GM21360 (cell line): ENCODE measurements at regions not wholly inside any gene's neighbourhood (a gene's known extent, or its start where the extent isn't known, plus 50 kb on each side); places are given as distances from the start of the nearest gene placed in this dataset.
"Not testable (repeated sequence)": the region's sequence is repeated elsewhere in the genome, so short reads cannot be mapped to it uniquely, and the experiment has no call there.

ENCODE experiments used
- ATAC-seq: cut with Tn5 transposase; IDR thresholded peaks from one replicate; pipeline ENCODE4 v1.9.1; 2021; ENCODE audit warnings: mild to moderate bottlenecking, moderate library complexity; ENCODE audit not compliant: unreplicated experiment

GRCh38 chr14:71619472-71619871, 312.8 kb upstream of the RGS6 start:
- no peak for ATAC-seq

DNA sequence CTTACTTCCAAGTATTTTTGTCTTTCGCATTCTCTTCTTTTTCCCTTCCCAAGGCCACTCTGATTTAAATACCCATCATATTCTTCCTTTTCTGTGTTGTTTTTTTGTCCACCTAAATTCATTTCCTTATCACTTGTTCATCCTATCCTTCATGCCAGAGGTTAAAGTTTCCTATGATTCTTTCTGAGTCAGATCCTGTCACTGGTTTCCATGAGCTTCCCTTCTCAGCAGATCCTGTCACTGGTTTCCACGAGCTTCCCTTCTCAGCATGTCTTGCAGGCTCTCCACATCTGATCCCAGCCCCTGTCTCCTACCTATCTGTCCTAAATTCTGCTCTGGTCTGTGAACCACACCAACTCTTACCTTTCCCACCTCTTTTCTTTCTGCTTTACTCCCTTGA, 311.8 kb upstream of the RGS6 start:
- ATAC-seq = no peak

GRCh38 chr14:71621276-71621675, 311.0 kb upstream of the RGS6 start:
- ATAC-seq = no peak

DNA sequence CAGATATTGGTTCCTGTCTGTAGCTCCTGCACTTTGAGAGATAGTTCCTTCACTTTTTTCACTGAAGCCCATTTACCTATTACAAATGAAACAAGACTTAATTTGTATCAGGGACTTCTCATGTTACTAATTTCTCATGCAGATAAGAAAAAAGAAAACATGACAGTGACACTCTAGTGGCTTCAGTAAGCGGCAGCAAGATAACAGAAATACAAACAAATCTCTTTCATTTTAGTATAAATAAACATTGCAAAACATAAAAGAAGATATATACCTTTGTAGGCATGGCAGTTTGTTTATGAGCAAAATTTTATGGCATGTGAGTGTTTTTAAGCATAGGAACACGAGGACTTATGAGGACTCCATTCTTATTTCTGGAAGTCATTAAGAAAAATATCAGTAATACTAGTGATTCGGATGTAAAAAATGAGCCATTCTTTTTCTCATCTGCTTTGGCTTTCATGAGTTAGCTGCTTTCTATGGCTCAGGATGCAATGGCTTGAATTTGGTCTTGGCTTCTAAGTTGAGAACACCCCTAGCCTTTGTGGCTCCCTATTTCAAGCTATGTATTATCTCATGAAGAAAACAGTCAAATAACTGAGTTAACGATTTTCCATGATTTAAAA, 310.1 kb upstream of the RGS6 start:
- ATAC-seq = no peak

DNA sequence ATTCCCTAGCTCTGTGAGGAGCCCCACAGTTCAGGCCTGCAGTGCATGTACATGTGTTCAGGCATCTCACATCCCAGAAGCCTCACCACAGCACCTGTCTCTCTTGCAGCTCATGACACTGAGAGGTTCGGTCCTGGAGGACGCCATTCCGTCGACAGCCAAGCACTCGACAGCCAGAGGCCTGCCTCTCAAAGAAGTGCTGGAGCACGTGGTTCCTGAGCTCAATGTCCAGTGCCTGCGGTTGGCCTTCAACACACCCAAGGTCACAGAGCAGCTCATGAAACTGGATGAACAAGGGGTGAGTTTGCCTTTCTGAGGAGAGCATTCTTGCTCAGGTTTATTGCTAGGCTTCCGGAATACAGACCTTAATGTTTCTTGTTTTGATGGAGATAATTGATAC, 308.3 kb upstream of the RGS6 start:
- ATAC-seq = no peak

GRCh38 chr14:71625175-71625574, 307.1 kb upstream of the RGS6 start:
- no peak for ATAC-seq

DNA sequence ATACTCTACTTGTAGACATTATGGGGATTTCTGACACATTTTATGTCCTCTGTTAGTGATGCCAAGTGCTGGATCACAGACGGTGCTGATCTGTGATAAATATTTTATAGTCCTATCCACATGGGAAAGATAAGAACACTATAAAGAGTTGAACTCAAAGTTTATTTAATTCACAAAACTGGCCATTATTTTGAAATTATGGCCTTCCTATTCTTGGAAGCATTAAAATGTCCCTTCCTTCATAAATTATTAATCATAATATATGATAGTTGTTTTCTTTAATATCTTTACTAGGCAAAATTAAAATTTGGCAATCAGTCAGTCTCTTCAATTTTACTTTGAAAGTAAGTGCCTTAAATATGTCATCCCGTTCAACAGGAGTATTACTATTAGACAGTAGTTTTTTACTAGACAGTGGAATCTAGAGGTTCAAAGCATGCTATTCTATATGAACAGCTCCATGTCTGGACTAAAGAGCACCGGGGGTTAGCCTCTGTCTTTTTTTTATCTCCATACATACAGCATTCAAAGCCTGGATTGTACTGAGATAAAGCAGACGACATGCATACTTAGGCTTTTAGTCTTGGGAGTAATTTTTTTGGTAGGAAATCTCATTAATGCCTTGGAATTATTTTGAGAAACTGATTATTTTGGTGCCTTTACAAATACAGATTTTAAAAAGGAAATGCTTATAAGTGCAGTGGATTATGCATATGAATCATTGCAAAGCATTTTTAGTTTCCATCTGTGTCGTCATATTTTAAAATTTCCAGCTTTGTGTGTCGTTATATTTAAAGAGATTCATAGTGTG, 306.1 kb upstream of the RGS6 start:
- no peak for ATAC-seq

GRCh38 chr14:71628433-71628832, 303.8 kb upstream of the RGS6 start:
- no peak for ATAC-seq

GRCh38 chr14:71629250-71629649, 303.0 kb upstream of the RGS6 start:
- ATAC-seq = no peak

DNA sequence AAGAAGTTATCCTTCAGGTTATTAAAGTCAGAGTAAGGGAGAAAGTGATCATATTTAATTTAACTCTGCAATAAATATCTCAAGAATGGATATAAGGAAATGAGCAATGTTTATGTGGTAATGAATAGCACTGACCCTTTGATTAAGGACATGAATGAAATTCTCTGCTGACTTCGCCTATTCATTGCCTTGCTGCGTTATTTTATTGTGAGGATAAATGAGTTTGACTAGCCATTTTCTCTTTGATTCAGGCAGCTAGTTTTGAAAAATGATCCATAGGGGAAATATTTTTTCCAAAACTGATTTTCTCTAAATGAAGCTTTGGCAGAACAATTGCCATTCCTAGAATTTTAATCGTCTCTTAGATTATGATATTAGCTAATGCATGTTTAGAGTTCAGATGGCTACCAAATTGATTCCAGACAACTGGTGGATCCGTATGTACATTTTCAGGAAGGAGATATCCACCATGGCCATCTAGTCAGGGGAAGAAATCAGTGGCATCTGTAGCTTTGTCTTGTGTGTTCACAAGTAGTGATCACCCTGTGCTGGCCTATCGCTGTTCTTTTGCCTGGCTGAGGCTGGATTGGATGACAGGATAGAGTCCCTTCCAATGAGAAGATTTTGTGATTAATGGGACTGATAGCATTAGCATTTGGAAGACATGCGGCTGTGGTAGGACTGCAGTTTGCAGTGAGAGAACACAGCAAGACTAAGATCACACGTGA, 302.3 kb upstream of the RGS6 start:
- no peak for ATAC-seq

GRCh38 chr14:71631030-71631429, 301.2 kb upstream of the RGS6 start:
- not testable (repeated sequence) for ATAC-seq

GRCh38 chr14:71632440-71632946, 299.7 kb upstream of the RGS6 start:
- ATAC-seq = no peak

GRCh38 chr14:71636076-71636475, 296.2 kb upstream of the RGS6 start:
- no peak for ATAC-seq

GRCh38 chr14:71636820-71637471, 295.3 kb upstream of the RGS6 start:
- ATAC-seq = no peak

- ATAC-seq = no peak
Measured at GRCh38 chr14:71638523-71639196, 293.6 kb upstream of the RGS6 start.

DNA sequence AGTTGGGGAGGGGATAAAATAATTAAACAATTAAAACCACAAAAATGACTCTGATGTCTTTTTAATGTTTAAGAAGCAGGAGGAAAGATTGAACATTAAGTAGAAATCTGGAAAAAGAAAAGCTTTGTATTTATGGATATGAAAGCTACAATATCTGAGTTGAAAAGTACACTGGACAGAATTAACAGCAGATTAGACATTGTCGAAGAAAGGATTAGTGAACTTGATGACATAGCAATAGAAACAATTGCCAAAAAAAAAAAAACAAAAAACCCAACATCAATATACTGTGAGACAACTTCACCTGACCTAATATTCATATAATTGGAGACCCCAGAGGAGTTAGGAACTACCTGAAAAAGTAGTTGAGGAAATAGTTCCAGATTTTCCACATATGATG, 289.5 kb upstream of the RGS6 start:
- no peak for ATAC-seq

- no peak for ATAC-seq
Measured at GRCh38 chr14:71645656-71646055, 286.6 kb upstream of the RGS6 start.

- ATAC-seq = no peak
Measured at GRCh38 chr14:71646518-71646917, 285.7 kb upstream of the RGS6 start.

DNA sequence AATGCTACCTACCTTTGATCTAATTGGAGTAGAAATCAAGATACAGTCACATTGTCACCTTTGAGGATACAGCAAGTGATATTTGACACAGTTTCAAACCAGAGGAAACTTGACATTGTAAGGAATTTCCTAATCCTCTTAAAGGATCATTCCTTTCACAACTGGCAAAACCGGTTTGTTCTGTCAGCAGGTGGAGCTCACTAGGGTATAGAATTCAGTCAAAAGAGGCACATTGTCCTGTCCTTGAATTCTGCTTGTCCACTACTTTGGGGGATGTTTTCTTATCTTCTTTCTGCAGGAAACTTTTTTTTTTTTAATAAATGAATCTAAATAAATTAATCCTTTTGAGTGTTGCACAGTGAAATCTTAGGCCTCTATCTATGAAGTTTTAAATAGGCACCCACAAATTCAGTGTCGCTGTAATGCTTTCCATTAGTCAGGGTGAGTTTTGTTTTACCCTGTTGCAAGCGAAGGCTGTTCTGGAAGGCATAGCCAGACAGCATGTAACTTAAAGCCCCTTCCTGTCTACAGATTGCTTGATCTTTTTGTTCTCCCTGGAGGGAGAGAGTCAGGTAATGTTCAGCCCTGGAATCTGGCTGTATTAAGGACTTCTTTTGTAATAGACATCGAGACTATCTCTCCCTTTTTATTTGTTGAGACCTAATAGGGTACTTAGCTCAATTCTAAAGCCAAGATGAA, 285.0 kb upstream of the RGS6 start:
- no peak for ATAC-seq

- ATAC-seq = no peak
Measured at GRCh38 chr14:71648725-71649124, 283.5 kb upstream of the RGS6 start.
